SK-N-SH (cell line): ENCODE measurements at regions not wholly inside any gene's neighbourhood (a gene's known extent, or its start where the extent isn't known, plus 50 kb on each side); places are given as distances from the start of the nearest gene placed in this dataset.

Source experiments
- CTCF ChIA-PET: fragments of 300-600, 350-600 bp; formaldehyde crosslinking; extraction: SDS; loops from one replicate; lab custom pipeline; 2021; lab: Yijun Ruan, JAX
- POLR2A ChIA-PET: fragments of 350-600 bp; sonication (Branson Sonifier 250); formaldehyde crosslinking; extraction: SDS; loops from one replicate; lab custom pipeline; 2020; ENCODE audit warnings: antibody characterized with exemption, inconsistent platforms; lab: Yijun Ruan, JAX
- DNase-seq: peaks from one replicate; pipeline ENCODE4 v3.0.0; 2012
- H2AFZ ChIP-seq: fragments of 200-600 bp; sonication (generic); 2 replicates; pipeline ENCODE4 v1.8.1; 2016; ENCODE audit warnings: antibody characterized with exemption, mild to moderate bottlenecking, low read depth
- H3F3A ChIP-seq: fragments of 200-600 bp; sonication (generic); replicated peaks from 2 replicates; pipeline ENCODE3; 2016; ENCODE audit warnings: antibody characterized with exemption, mild to moderate bottlenecking; ENCODE audit not compliant: insufficient read depth
- H3K27ac ChIP-seq, 2 experiments: fragments of 200-500 bp in 1 of 2; fragments of 200-600 bp in 1 of 2; sonication (Bioruptor generic) in 1 of 2; sonication (generic), shearing (Covaris generic) in 1 of 2; 2 replicates each; pipeline versions ENCODE4 v1.5.1 to v1.6.1; 2014 to 2016; ENCODE audit warnings: low read depth in 2 of 2, inconsistent platforms in 1 of 2, low read length in 1 of 2, mild to moderate bottlenecking in 1 of 2, mixed read lengths in 1 of 2
- H3K27me3 ChIP-seq: fragments of 200-600 bp; sonication (generic), shearing (Covaris generic); 2 replicates; pipeline ENCODE4 v1.6.1; 2016; ENCODE audit warnings: mixed run types; ENCODE audit not compliant: insufficient read depth
- H3K36me3 ChIP-seq, 2 experiments: fragments of 200-500 bp in 1 of 2; fragments of 200-600 bp in 1 of 2; sonication (Bioruptor generic) in 1 of 2; sonication (generic) in 1 of 2; replicated peaks in 1 of 2; 2 replicates each; pipeline versions ENCODE3 to v1.5.1; 2014 to 2016; ENCODE audit warnings: low read length in 1 of 2, mild to moderate bottlenecking in 1 of 2; ENCODE audit not compliant: insufficient read depth in 2 of 2, control insufficient read depth in 1 of 2
- H3K4me1 ChIP-seq, 2 experiments: fragments of 200-500 bp in 1 of 2; fragments of 200-600 bp in 1 of 2; sonication (Bioruptor generic) in 1 of 2; sonication (generic), shearing (Covaris generic) in 1 of 2; 2 replicates each; pipeline versions ENCODE4 v1.5.1 to v1.6.1; 2014 to 2016; ENCODE audit warnings: low read depth in 1 of 2, low read length in 1 of 2, mixed run types in 1 of 2; ENCODE audit not compliant: insufficient read depth in 2 of 2, control insufficient read depth in 1 of 2
- H3K4me2 ChIP-seq: fragments of 200-600 bp; sonication (generic), shearing (Covaris generic); 2 replicates; pipeline ENCODE4 v1.6.1; 2017; ENCODE audit warnings: mixed run types
- H3K4me3 ChIP-seq, 2 experiments: fragments of 200-500 bp in 1 of 2; fragments of 200-600 bp in 1 of 2; sonication (Bioruptor generic) in 1 of 2; sonication (generic), shearing (Covaris generic) in 1 of 2; 2 replicates each; pipeline versions ENCODE4 v1.5.1 to v1.8.1; 2014 to 2016; ENCODE audit warnings: low read depth in 2 of 2, inconsistent platforms in 1 of 2, low read length in 1 of 2, mild to moderate bottlenecking in 1 of 2, mixed read lengths in 1 of 2, moderate library complexity in 1 of 2
- H3K79me2 ChIP-seq: fragments of 200-600 bp; sonication (generic); 2 replicates; pipeline ENCODE4 v1.8.1; 2017; ENCODE audit warnings: mild to moderate bottlenecking; ENCODE audit not compliant: insufficient read depth
- H3K9ac ChIP-seq: fragments of 200-600 bp; sonication (generic); 2 replicates; pipeline ENCODE4 v1.6.1; 2017; ENCODE audit warnings: mixed run types
- H3K9me2 ChIP-seq: fragments of 200-600 bp; sonication (generic); 2 replicates; pipeline ENCODE4 v1.6.1; 2017; ENCODE audit warnings: mixed run types
- H3K9me3 ChIP-seq: fragments of 200-600 bp; sonication (generic); 2 replicates; pipeline ENCODE4 v1.6.1; 2017; ENCODE audit warnings: mixed run types, mild to moderate bottlenecking, moderate library complexity
- H4K20me1 ChIP-seq: fragments of 200-600 bp; sonication (generic); 2 replicates; pipeline ENCODE4 v1.6.1; 2017; ENCODE audit warnings: mild to moderate bottlenecking, mixed run types; ENCODE audit not compliant: insufficient read depth
- CTCF ChIP-seq: fragments of 200-600 bp; sonication (generic); IDR thresholded peaks from 2 replicates; pipeline ENCODE4 v1.6.1; 2017; ENCODE audit warnings: antibody characterized with exemption, mild to moderate bottlenecking, moderate library complexity
- EZH2phosphoT487 ChIP-seq: fragments of 200-600 bp; sonication (generic); IDR thresholded peaks from 2 replicates; pipeline ENCODE4 v1.6.1; 2017; ENCODE audit warnings: low read depth, mixed run types, mild to moderate bottlenecking, antibody characterized with exemption, moderate library complexity, borderline replicate concordance
- FOXJ3 ChIP-seq: sonication (generic); formaldehyde crosslinking; IDR thresholded peaks from 2 replicates; pipeline ENCODE4 v1.5.1; 2020; ENCODE audit warnings: mild to moderate bottlenecking, missing genetic modification reagents
- GABPA ChIP-seq: IDR thresholded peaks from 2 replicates; pipeline ENCODE4 v1.4.0; 2012; ENCODE audit warnings: low read depth, mild to moderate bottlenecking
- IRF3 ChIP-seq: fragments of 150-350 bp; IDR thresholded peaks from 2 replicates; pipeline ENCODE4 v1.6.1; 2016; ENCODE audit warnings: mild to moderate bottlenecking, low read depth, low read length
- MAX ChIP-seq: IDR thresholded peaks from 2 replicates; pipeline ENCODE4 v1.4.0; 2012; ENCODE audit warnings: low read depth
- NRF1 ChIP-seq: IDR thresholded peaks from 2 replicates; pipeline ENCODE4 v1.6.1; 2012; ENCODE audit warnings: low read depth, mild to moderate bottlenecking, low read length
- PBX3 ChIP-seq: IDR thresholded peaks from 2 replicates; pipeline ENCODE4; 2012
- RAD21 ChIP-seq: IDR thresholded peaks from 2 replicates; pipeline ENCODE4 v1.6.1; 2012; ENCODE audit warnings: mild to moderate bottlenecking, low read length
- REST ChIP-seq: IDR thresholded peaks from 2 replicates; pipeline ENCODE4 v1.6.1; 2012; ENCODE audit warnings: mild to moderate bottlenecking, low read depth, low read length, moderate library complexity
- RFX5 ChIP-seq: IDR thresholded peaks from 2 replicates; pipeline ENCODE4 v1.6.1; 2012; ENCODE audit warnings: mild to moderate bottlenecking, improper control_type of control experiment, low read length
- RXRA ChIP-seq: IDR thresholded peaks from 2 replicates; pipeline ENCODE4 v1.4.0; 2012; ENCODE audit warnings: low read depth, mild to moderate bottlenecking, borderline replicate concordance
- SMC3 ChIP-seq: IDR thresholded peaks from 2 replicates; pipeline ENCODE4 v1.6.1; 2012; ENCODE audit warnings: low read depth, low read length, improper control_type of control experiment
- USF1 ChIP-seq: IDR thresholded peaks from 2 replicates; pipeline ENCODE4 v1.4.0; 2012; ENCODE audit warnings: low read depth, borderline replicate concordance
- YY1 ChIP-seq: IDR thresholded peaks from 2 replicates; pipeline ENCODE4 v1.4.0; 2012; ENCODE audit warnings: low read depth, mild to moderate bottlenecking
- ZBTB33 ChIP-seq: IDR thresholded peaks from 2 replicates; pipeline ENCODE4 v1.4.0; 2012; ENCODE audit warnings: low read depth, borderline replicate concordance
- WGBS: methylation state at CpG from one replicate; pipeline ENCODE4 v1.1.6; 2017; ENCODE audit warnings: low lambda C conversion rate; 5-methylcytosine and 5-hydroxymethylcytosine counted together

- H3K9me2 ChIP-seq, result no peaks in the 10 kb centered on the region
- H2AFZ ChIP-seq, result no peak overlapping the region
- no peak overlapping the region for H3K27ac ChIP-seq
- no peaks in the 10 kb centered on the region for H3K36me3 ChIP-seq
- 0 out of 2 replicates have a peak overlapping the region, but pooled peaks have one; percentile 37 for H3K4me2 ChIP-seq
- TF ChIP-seq SMC3, result no peak
- no peak for TF ChIP-seq EZH2phosphoT487
- TF ChIP-seq IRF3, result no peak
- no peak; the same call in 1 of the 2 replicates for TF ChIP-seq RAD21
- peak; percentile 14; the same call in 1 of the 2 replicates for TF ChIP-seq CTCF
- no peak for TF ChIP-seq NRF1
- no peak for TF ChIP-seq FOXJ3 (CRISPR knock-in tag)
- no peak overlapping the region for H3K9ac ChIP-seq
- 28% methylated on average over 1 of the region's 1 CpG for WGBS
- ChIA-PET POLR2A (no interaction called here), CTCF (interaction anchor here (0.8 kb wide), 1 partner anchor 36 kb away, joined by 3 read pairs; no protein-coding TSS in a partner anchor)
- no peaks in the 10 kb centered on the region for H3K4me1 ChIP-seq
- H3K79me2 ChIP-seq, result no peaks in the 10 kb centered on the region
- no peaks in the 10 kb centered on the region for H4K20me1 ChIP-seq
- no peaks in the 10 kb centered on the region for H3F3A ChIP-seq
- H3K9me3 ChIP-seq, result no peaks in the 10 kb centered on the region
- H3K27me3 ChIP-seq, result no peaks in the 10 kb centered on the region
- DNase-seq, result no peak
- peak overlapping the region in 1 of 2 experiments; percentile 25; a peak in 1 of 4 replicates for H3K4me3 ChIP-seq
Measured at GRCh38 chr4:136713140-136713539, 819.2 kb downstream of the PCDH18 start.

- CTCF ChIA-PET, result no interaction called here
- DNase-seq, result no peak
- WGBS, result 72% methylated on average over 1 of the region's 1 CpG
- TF ChIP-seq YY1, result no peak
- no peak for TF ChIP-seq RXRA
- no peak for TF ChIP-seq REST
- TF ChIP-seq GABPA, result no peak
- TF ChIP-seq RFX5, result no peak
- TF ChIP-seq EZH2phosphoT487, result no peak
- TF ChIP-seq MAX, result no peak
- TF ChIP-seq ZBTB33, result no peak
- TF ChIP-seq PBX3, result no peak
- no peak for TF ChIP-seq USF1
Measured at GRCh38 chr4:136709897-136710296, 822.4 kb downstream of the PCDH18 start.

More at GRCh38 chr4:136709897-136710296, 822.4 kb downstream of the PCDH18 start:
- POLR2A ChIA-PET, result no interaction called here
- Histone ChIP-seq H3K4me2 (no peak overlapping the region), H3K4me3 (no peak overlapping the region), H4K20me1 (no peaks in the 10 kb centered on the region), H3K36me3 (no peaks in the 10 kb centered on the region), H3F3A (no peaks in the 10 kb centered on the region), H3K4me1 (peaks cover 0 to 2% of the 10 kb centered on the region in 2 experiments; a peak in 2 of 4 replicates), H3K9me3 (no peaks in the 10 kb centered on the region), H3K79me2 (no peaks in the 10 kb centered on the region), H3K27me3 (no peaks in the 10 kb centered on the region), H2AFZ (no peak overlapping the region), H3K27ac (no peak overlapping the region), H3K9me2 (no peaks in the 10 kb centered on the region), H3K9ac (no peak overlapping the region)
